IPS-18a (cell line): ENCODE measurements at regions not wholly inside any gene's neighbourhood (a gene's known extent, or its start where the extent isn't known, plus 50 kb on each side); places are given as distances from the start of the nearest gene placed in this dataset.

Source experiments
- H3K27ac ChIP-seq: one replicate; pipeline ENCODE4 v1.5.1; 2013; ENCODE audit warnings: low read length
- H3K27me3 ChIP-seq: one replicate; pipeline ENCODE4 v1.6.1; 2013; ENCODE audit warnings: mild to moderate bottlenecking, low read length; ENCODE audit not compliant: control insufficient read depth, insufficient read depth
- H3K36me3 ChIP-seq: one replicate; pipeline ENCODE4 v1.6.1; 2013; ENCODE audit warnings: low read depth, low read length; ENCODE audit not compliant: control insufficient read depth
- H3K4me1 ChIP-seq: one replicate; pipeline ENCODE4 v1.6.1; 2013; ENCODE audit warnings: low read depth, low read length; ENCODE audit not compliant: control insufficient read depth
- H3K4me3 ChIP-seq: one replicate; pipeline ENCODE4 v1.5.1; 2013; ENCODE audit warnings: low read length
- H3K9ac ChIP-seq: one replicate; pipeline ENCODE4 v1.6.1; 2013; ENCODE audit warnings: mild to moderate bottlenecking, low read length, moderate library complexity
- H3K9me3 ChIP-seq: one replicate; pipeline ENCODE4 v1.6.1; 2013; ENCODE audit warnings: low read depth, low read length; ENCODE audit not compliant: control insufficient read depth

DNA sequence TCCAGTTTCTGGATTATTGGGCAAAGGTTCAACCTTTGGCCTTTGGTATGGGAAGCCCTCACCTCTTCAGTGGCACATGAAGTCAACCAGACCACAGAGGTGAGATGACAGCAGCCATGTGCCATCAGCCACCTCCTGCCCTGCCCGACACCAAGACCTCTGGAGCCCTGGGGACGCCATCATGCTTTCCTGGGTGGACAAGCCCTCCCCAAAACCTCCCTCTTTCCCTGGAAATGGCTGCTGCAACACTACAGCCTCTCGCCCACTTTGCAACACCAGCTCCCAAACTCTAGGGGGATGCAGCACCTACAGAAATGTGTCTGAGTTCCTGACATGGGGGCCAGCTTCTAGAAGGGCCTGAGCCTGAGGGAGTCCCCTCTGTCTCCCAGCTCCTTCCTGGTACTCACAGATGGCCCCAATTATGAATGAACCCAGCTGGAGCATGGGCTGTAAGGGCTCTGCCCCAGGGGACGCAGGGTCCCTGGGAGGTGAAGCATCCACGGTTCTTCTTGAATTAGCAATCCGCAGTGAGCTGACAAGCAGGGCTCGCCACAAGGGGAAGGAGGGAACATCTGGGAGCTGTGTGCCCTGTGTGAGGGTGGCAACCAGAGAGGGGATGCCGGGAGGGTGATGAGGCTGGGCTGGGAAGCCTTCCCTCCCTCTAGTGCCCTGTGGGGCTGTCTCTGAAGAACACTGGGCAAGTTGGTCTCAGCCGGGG lies 268.5 kb upstream of the HDAC4 start:
- no peaks in the 10 kb centered on the region for H3K36me3 ChIP-seq
- no peaks in the 10 kb centered on the region for H3K9me3 ChIP-seq
- no peak overlapping the region for H3K4me3 ChIP-seq
- H3K9ac ChIP-seq: no peak overlapping the region
- H3K27me3 ChIP-seq: no peaks in the 10 kb centered on the region
- H3K27ac ChIP-seq: no peak overlapping the region
- no peaks in the 10 kb centered on the region for H3K4me1 ChIP-seq

DNA sequence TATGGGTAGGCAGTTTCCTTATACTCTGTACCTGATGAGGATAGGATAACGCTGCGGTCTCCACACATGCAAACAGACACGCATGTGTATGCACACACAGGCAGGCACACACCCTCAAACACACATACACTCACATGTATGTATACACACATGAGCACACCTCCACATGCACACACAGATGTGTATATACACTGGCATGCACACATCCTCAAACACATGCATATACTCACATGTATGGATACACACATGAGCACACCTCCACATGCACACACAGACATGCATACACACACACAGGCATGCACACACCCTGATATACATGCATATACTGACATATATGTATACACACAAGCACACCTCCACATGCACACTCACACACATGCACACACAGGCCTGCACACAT lies 267.8 kb upstream of the HDAC4 start:
- H3K9me3 ChIP-seq: no peaks in the 10 kb centered on the region
- no peaks in the 10 kb centered on the region for H3K27me3 ChIP-seq
- H3K27ac ChIP-seq: no peak overlapping the region
- H3K4me3 ChIP-seq: no peak overlapping the region
- no peaks in the 10 kb centered on the region for H3K36me3 ChIP-seq
- H3K9ac ChIP-seq: no peak overlapping the region
- no peaks in the 10 kb centered on the region for H3K4me1 ChIP-seq

DNA sequence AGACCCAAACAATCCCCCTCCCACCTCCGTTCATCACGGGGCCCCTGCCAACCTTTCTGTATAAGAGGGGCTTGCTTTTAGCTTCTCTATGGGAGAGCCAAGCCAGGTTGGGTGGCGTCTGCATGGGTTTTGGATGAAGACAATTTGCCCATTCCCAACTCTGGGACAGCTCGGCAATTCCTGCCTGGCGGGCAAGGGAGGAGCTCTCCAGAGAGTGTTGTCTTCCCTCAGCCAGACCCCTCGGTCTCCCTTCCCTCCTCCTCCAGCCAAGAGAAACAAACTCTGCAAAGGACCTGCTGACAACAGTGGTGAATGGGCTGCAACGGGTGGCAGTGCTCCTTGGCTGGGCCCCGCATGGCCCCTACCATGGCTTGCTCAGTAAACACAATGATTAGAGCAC lies 267.2 kb upstream of the HDAC4 start:
- H3K36me3 ChIP-seq: no peaks in the 10 kb centered on the region
- H3K9ac ChIP-seq: no peak overlapping the region
- H3K4me1 ChIP-seq: no peaks in the 10 kb centered on the region
- H3K4me3 ChIP-seq: no peak overlapping the region
- no peak overlapping the region for H3K27ac ChIP-seq
- no peaks in the 10 kb centered on the region for H3K9me3 ChIP-seq
- H3K27me3 ChIP-seq: no peaks in the 10 kb centered on the region

DNA sequence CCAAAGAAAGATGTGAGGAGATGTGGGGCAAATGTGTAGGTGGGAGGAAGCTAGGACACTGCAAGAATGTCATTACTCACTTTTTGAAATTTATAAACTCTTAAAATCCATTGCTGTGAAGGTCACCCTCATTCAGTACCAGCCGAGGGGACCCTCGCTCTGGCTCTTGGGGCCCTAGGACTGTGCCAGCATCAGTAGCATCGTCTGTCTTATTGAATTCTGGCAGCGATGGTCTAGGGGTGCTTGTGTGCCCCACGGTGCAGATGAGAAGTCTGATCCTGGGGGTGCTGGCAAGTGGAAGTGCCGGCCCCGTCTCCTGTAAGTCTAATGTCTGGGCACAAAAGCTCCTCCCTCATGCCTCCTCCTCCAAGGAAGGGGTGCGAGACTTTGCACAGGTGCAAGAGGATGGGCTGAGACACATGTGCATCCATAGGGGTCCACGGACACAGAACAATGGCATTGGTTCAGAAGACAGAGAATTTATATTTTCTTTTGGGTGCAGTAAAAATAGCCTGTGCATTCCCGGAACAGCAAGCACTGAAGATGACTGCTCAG lies 266.7 kb upstream of the HDAC4 start:
- H3K27ac ChIP-seq: no peak overlapping the region
- no peaks in the 10 kb centered on the region for H3K36me3 ChIP-seq
- no peaks in the 10 kb centered on the region for H3K4me1 ChIP-seq
- no peak overlapping the region for H3K4me3 ChIP-seq
- H3K9ac ChIP-seq: no peak overlapping the region
- H3K9me3 ChIP-seq: no peaks in the 10 kb centered on the region
- no peaks in the 10 kb centered on the region for H3K27me3 ChIP-seq

DNA sequence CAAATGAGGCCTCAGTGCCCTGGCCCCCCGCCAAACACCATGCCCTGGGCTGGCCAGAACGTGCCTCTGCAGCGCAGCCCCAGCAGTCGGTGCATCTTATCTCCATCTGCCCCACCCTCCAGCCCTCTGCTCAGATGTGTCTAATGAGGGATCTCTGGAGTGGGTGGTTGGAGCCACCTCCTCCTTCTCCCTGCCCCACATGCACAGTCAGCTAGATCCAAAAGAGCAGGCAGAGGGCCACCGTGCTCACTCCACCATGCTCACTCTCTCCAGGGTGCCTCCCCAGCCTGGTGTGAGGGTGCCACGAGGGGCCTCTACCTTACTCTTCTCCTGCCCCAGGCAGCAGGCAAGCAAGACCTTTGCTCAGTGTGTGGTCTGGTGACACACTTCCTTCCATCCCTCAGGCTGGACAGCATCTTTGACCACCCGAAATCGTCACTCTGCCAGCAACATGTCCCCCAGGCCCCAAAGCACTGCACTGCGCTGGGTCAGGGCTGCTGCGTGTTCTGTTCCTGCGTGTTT lies 266.1 kb upstream of the HDAC4 start:
- Histone ChIP-seq H3K27me3 (no peaks in the 10 kb centered on the region), H3K4me1 (no peaks in the 10 kb centered on the region), H3K9me3 (no peaks in the 10 kb centered on the region), H3K4me3 (no peak overlapping the region), H3K27ac (no peak overlapping the region), H3K36me3 (no peaks in the 10 kb centered on the region), H3K9ac (no peak overlapping the region)

DNA sequence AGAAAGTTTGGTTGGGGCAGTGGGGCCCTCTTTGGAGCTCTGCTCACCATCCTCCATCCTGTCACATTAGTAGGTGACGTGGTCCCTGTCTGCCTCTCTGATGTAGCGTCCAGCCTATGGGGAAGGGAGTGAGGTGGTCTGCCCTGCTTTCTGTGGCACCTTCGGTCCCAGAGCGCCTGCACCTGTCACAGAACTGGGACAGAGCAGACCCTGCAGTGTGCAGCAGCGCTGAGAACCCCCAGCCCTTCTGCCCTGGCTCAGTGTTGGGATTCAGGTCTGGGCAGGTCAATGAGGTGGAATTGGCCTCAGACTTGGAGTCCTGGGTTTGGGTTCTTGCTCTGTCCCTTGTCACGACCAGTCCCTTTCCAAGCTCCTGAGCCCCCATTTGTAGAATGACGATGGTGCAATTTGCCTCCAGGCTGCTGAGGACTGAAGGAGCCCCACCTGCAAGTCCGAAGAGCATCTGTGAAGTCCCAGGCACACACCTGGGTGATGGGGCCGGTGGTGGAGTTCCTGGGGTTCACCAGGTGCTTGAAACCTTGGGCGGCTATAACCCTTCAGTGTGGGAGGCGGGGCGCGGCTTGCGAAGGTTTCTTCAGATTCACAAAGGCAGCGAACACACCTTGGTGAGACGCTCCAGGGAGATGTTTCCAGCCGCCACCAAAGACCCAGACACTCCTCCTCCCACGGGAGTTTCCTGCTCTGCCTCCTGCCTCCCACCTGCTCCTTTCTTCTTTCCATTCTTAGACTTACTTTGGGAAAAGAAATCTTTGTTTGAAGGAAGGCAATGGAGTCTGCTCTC lies 265.4 kb upstream of the HDAC4 start:
- Histone ChIP-seq H3K9ac (no peak overlapping the region), H3K4me1 (no peaks in the 10 kb centered on the region), H3K27ac (no peak overlapping the region), H3K36me3 (no peaks in the 10 kb centered on the region), H3K9me3 (no peaks in the 10 kb centered on the region), H3K4me3 (no peak overlapping the region), H3K27me3 (no peaks in the 10 kb centered on the region)

DNA sequence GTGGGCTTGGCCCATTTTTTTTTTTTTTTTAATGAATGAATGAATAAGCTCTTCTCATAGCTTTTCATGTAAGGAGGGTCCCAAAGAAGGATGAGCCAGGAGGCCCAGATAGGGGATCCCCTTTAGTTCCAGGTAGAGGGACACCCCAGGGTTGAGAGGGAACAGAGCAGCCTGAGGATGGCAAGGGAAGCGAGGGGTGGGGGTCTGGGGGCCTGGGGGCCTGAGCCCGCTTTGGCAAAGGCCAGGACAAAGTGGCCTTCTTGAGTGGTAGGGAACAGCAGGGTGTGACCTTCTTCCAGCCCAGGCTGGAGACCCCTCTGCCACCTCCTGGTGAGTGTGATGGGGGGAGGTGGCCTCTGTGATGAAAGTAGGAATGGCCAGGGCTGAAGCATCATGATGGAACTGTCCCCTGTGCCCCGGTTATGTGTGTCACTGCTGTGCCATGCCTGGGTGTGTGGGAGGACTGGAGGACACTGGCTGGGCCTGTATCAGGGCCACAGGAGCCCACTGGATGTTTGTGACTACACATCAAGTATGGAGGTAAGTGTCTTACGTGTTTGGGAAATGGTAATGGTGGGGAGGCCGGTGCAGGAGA lies 263.5 kb upstream of the HDAC4 start:
- no peaks in the 10 kb centered on the region for H3K9me3 ChIP-seq
- no peaks in the 10 kb centered on the region for H3K27me3 ChIP-seq
- H3K36me3 ChIP-seq: no peaks in the 10 kb centered on the region
- no peak overlapping the region for H3K4me3 ChIP-seq
- H3K9ac ChIP-seq: no peak overlapping the region
- H3K4me1 ChIP-seq: no peaks in the 10 kb centered on the region
- H3K27ac ChIP-seq: no peak overlapping the region

DNA sequence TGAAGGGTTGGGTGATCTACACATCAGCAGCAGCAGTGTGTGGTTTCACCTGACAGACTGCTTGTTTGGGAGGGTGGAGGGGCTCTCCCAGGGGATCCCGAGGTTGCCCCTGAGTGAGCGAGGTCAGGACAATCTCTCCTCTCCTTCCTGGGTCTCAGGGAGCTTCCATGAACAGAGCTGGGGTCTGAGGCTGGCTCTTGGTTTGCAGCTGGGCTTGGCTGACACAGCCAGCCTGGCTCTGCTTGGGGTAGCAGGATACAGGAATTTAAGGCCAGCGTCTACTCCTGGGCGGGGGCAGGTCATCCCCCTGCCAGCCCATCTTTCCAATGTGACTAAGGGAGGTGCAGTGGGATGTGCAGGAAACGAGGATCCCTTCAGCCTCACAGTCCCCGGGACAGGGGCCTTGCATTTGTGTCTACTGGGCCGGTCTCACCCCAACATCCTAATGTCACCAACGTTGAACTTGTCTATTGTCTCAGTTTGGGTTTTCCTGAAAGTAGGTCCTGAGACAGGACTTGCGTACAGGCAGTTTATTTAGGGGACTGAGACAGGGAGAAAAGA lies 262.6 kb upstream of the HDAC4 start:
- Histone ChIP-seq H3K27me3 (no peaks in the 10 kb centered on the region), H3K9ac (no peak overlapping the region), H3K36me3 (no peaks in the 10 kb centered on the region), H3K9me3 (no peaks in the 10 kb centered on the region), H3K4me3 (no peak overlapping the region), H3K27ac (no peak overlapping the region), H3K4me1 (no peaks in the 10 kb centered on the region)

DNA sequence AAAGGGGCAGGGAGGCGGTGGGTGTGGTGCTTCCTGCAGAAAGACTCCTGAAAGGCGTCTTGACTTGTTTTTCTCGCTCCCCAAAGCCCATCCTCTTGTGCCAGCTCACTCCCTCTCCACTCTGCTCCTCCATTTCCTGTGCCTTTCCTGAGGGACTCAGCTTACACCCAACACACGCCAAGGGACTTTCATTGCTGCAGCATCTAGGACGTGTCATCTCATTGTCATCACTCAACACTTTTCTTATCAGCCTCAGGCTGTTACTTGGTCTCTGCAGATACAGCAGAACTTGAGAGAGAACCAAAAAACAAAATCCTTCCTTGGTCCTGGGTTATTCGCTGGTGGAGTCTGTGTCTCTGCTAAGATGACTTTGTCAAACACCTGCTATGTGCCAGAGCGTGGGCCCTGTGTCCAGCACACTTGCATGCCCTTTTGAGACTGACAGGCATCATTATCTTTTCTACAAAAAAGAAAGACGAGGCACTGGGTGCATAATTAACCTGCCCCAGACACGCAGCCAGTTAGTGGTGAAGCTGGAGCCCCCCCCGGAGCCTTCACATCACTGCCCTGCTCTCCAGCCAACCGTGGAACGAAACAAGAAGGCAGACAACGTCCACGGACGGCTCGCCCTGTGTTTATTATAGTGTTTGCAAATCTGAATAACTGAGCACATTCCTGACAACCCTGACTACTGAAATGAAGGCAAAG lies 261.7 kb upstream of the HDAC4 start:
- no peaks in the 10 kb centered on the region for H3K27me3 ChIP-seq
- no peak overlapping the region for H3K4me3 ChIP-seq
- H3K9ac ChIP-seq: no peak overlapping the region
- no peaks in the 10 kb centered on the region for H3K36me3 ChIP-seq
- no peaks in the 10 kb centered on the region for H3K9me3 ChIP-seq
- H3K27ac ChIP-seq: no peak overlapping the region
- no peaks in the 10 kb centered on the region for H3K4me1 ChIP-seq

DNA sequence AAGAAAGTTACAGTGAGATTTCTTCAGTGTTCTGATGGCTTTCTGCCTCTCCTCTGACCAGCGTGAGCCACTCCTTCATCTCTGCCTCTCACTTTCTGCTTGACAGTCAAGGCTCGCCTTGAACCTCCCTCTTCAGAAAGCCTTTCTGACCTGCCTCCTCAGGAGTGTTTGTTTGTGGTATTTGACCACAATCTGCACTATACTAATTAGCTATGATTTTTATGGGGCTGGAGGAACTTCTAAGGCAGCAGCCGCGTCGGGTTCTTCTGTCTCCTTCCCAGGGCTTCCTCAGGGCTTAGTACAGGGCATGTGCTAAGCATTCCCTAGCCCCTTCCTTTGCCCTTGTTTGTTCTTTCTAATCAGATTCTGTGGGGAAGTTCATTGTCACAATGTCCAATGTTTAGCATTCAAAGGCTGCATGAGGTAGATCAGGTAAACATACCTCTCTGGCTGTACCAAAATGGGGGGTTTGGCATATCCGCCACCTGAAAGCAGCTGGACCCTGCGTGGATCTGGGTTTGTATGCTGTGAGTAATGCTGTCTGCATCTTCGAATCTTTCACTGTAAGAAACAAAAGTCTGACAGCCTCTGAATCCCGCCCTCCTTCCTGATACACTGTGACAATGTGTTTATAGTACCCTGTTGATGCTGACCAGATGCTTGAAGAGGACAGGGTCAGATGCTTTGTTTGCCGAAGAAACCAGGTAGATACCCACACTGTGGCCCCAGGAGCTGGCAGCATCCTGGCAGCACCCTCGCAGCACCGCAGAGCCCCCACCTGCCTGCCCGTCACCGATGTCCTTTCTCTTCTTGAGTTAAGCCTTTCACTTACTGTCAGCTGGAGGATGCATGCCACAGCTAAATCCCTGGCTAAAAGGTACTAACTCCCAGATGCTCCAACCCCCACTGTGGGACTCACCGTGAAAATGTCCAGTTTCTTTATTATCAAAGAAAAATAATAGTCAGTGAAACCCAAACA lies 260.8 kb upstream of the HDAC4 start:
- H3K9ac ChIP-seq: no peak overlapping the region
- H3K27me3 ChIP-seq: no peaks in the 10 kb centered on the region
- no peaks in the 10 kb centered on the region for H3K4me1 ChIP-seq
- no peaks in the 10 kb centered on the region for H3K9me3 ChIP-seq
- no peak overlapping the region for H3K4me3 ChIP-seq
- no peaks in the 10 kb centered on the region for H3K36me3 ChIP-seq
- no peak overlapping the region for H3K27ac ChIP-seq
